ENCODE measurements at regions not wholly inside any gene's neighbourhood (a gene's known extent, or its start where the extent isn't known, plus 50 kb on each side); places are given as distances from the start of the nearest gene placed in this dataset.

DNA sequence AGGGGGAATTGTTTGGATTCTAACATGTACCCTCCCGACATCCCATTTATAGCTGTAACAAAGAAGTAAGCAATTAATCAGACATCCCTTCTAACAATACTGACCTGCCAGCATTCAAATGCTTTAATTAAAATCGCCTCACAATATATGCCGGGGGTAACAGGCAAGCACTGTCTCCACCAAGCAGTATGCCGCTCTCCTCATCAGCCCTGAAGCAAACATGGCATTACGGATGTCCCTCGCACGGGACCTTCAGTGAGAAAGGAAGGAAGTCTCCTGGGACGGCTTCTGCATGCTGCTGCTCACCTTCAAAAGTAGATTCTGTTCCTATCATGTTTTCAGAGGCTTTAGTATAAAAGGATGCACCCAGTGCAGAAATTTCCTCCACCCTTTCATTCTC, 292.7 kb upstream of the POU3F3 start:
- no peak for DNase-seq

DNA sequence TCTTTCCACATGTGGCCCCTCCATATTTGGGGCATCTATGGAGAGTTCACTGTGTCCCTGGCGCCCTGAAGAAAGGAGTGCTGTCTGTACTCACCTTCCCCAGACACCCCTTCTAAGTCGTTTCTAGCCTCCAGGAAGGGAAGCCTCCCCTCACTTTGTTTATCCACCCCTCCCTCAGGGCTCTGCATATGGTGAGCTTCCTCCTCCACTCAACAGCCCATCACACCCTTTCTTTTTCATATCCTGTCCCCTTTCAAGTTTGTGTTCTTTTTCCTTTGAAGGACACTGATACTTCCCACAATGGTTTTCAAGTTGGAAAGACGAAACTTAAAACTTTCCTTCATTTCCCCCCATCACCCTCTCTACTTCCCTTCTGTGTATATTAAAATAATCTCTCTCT, 291.4 kb upstream of the POU3F3 start:
- no peak for DNase-seq

DNA sequence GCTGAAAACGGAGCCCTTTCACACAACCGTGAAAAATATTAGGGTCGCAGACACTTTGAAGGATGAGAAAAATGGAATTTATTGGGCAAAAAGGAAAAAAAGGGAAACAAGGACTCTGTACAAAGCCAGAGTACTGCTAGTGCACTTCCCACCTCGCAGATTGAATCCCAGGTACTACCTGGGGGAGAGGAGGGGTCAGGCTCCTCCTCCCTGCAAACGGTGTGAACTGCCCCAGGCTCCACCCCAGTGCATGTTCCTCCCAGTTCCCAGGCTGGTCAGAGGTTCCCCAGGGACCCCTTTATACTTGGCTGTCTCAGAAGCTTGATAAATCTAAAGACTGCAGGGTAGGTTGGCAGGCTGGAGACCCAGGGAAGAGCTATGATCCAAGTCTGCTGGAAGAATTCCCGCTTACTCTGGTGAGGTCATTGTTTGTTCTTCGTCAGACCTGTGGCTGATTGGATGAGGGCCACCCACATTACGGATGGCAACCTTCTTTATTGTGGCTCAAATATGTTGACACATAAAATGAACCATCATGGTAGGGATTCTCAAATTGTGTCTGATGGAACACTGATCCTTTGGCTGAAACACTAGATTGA, 290.4 kb upstream of the POU3F3 start:
- DNase-seq, result no peak

DNA sequence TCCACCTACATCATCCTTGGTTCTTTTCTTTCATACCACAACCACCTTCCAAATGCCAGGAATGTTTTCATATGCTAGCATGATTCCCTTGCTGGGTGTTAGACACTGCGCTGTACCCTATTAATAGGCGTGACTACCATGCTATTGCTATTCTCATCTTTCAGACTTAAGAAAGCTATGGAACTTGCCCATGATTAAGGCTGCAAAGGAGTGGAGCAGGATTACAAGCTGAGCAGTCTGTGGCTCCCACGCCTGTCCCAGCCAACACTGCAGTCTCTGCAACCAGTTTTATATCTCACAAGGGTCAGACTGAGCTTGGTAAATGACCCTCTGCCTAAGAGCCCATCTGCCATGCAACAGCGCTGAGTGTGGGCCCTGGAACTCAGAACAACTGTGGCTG, 285.7 kb upstream of the POU3F3 start:
- no peak for DNase-seq

DNA sequence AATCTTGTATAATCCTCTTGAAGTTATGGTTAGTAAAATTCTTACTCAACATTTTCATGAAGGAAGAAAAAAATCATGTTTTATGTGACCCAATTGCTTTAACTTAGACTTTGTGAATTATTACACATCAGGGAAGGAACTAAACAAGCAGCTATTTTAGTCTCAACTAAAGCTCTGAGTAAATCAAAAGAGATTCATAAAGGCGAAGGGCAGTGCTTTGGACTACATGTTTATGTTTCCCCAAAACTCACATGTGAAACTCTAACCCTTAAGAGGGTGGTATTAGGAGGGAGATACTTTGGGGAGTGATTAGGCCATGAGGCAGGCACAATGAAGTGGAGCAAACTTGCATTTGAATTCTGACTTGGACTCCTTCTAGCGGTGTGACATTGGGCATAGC, 283.7 kb upstream of the POU3F3 start:
- no peak for DNase-seq

DNA sequence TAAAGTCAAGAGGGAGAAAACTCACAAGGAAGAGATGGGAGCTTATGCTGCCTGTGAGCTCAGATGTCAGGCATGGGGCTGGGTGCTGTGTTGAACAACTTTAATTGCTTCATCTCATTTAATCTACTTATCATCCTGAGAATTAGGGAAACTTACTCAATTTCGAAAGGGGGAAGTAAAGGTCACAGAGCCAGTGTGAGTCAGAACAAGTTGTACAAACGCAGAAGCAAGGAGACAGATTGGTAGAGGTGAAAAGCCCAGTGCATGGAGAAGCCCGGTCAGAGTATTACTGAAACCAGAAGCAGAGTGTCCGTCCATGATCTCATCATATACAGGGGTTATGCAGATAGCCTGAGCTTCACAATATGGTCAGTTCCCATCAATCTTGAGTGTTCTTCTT, 281.1 kb upstream of the POU3F3 start:
- DNase-seq, result no peak

DNA sequence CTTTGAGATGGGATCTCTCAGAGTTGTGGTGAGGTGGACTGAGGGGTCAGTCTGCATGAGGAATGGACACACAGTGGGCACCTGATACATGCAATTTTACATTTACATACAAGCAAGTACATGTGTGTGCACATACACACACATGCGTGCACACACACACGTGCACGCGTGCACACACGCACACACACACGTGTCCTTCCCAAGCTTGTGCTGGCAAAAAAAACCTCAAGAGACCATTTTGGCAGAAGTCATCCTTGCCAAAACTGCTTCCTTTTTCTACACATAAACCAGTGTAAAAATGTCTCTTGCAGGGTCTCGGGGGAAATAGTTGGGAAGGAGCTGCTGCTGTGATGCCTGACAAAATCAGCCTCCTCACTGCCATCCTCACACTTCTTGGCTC, 279.5 kb upstream of the POU3F3 start:
- DNase-seq, result no peak

DNA sequence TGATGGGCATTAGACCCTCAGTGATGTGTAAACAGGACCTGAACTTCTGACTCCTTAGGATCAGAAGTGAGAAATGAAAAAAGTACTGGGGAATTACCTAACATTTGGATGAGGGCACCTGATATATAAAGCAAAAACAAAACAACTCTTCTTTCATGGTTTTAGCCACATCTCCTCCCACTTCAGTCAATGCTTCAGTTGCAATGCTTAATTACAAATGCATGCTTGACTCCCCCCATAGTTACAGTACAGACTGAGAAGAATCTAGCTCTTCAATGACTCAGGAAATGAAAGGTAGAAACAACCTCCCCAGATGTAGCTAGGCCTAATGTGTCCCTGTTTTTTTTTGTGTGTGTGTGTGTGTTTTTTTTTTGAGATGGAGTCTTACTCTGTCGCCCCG, 276.8 kb upstream of the POU3F3 start:
- no peak for DNase-seq

DNA sequence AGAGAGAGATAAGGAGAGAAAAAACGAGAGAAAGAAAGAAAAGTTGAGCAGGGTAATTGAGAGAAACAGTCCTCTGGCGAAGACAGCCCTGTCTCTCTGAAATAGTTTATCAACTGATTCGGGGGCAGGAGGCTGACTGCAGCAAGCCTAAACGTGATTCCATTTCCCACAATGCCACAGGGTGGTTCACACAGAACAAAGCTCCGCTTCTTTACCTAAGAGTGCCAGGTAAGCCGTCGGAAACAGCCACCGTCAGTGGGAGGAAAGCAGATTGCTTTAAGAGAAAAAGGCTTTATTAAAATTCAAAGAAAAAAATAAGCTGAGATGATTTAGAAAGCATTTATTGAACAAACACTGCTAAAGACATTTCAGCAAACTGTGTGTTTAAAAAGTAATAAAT, 271.4 kb upstream of the POU3F3 start:
- no peak for DNase-seq

DNA sequence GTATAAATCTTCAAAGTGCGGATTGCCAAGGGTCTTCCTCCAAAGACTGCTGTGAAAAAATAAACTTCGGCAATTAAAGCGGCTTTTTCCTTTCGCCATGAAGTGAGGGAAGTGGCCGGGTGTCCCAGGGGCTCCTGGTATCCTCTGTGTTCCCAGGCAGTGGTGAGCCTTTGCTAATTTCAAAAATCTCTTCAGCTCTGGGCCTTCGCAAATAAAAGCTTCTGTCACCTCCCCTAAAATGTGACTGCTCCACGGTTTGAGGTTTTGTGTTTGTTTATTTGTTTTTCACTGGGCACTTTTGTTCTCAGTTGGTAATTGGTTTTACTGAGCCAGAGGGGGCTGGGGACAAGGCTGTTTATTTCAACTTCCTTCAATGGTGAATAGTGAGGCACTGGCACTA, 270.1 kb upstream of the POU3F3 start:
- DNase-seq, result no peak

DNA sequence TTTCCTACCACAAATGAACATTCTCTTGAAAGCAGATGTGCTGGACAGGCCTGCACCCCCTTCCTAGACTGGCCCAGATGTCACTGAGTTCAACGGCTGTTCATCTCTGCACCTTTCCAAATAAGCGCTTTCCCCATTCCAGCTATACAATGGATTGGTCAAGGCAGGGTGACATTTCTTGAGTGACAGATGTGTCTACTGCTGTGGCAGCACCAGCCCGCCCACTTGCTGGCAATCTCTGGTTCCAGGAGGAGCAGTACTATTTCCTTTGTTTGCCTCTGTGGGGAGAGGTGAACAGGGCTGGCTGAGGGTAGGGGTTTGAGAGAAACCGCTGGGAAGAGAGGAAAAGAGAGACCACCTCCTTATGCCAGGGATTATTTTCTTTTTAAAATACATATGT, 269.5 kb upstream of the POU3F3 start:
- no peak for DNase-seq

DNA sequence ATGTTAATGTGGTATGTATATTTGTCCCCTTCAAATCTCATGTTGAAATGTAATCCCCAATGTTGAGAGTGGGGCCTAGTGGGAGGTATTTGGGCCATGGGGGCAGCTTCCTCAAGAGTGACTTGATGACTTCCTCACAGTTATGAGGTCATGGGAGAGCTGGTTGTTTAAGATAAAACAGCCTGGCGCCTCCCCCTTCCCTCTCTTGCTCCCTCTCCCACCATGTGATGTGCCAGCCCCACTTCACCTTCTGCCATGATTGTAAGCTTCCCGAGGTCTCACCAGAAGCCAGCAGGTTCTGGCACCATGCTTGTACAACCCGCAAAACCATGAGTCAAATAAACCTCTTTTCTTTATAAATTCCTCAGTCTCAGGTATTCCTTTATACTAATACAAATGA, 258.3 kb upstream of the POU3F3 start:
- DNase-seq, result no peak

DNA sequence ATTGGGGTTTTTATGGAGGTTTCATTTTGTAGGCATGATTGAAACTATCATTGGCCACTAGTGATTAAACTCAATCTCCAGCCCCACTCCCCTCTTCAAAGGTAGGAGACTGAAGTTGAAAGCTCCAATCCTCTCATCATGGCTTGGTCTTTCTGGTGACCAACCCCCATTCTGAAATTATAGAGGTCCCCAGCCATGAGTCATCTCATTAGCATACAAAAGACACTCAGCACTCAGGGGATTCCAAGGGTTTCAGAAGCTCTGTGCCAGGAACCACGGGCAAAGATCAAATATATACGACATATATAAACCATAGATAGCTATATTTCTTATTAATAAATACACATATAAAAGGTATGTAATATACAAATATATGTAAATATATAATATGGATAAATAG, 256.0 kb upstream of the POU3F3 start:
- no peak for DNase-seq

DNA sequence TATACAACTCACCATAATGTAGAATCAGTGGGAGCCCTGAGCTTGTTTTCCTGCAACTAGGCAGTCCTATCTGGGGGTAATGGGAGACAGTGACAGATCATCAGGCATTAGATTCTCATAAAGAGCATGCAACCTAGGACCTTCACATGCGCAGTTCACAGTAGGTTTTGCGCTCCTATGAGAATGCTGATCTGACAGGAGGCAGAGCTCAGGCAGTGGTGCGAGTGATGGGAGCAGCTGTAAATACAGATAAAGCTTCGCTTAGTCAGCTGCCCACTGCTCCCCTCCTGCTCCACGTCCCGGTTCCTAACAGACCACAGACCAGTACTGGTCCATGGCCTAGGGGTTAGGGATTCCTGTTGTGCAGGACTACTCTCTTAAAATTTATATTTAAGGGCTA, 255.3 kb upstream of the POU3F3 start:
- DNase-seq, result no peak

DNA sequence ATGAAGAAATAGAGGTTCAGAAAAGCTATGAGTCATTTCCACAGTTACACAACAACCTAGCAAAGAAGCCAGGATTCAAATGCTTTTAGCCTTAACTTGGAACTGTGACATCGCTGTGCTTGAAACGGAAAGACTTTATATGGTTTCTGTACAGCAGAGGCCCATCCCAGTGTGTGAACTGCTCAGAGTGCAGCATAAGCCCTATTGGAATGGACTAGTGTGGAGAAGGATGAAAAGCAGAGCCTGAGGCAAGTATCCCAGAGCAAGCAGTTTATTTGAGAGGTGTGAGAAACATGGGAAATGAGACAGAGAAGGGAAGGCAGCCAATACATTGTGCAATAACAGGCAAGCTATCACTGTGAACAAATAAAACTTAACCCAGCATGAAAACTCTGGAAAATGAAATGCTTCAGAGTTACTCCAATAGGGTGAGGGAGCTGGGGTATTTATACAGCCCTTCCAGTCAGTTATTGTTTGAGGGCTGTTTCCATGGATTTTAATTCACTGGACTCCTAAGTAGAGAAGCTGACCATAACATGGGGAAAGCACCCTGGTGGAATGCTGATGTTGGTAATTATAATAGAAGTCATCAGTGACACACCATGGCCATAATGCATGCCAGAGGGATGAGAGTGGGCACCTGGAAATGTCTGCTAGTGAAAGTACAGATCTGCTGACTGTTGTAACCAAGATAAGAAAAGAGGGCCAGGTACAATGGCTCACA, 254.0 kb upstream of the POU3F3 start:
- no peak for DNase-seq

DNA sequence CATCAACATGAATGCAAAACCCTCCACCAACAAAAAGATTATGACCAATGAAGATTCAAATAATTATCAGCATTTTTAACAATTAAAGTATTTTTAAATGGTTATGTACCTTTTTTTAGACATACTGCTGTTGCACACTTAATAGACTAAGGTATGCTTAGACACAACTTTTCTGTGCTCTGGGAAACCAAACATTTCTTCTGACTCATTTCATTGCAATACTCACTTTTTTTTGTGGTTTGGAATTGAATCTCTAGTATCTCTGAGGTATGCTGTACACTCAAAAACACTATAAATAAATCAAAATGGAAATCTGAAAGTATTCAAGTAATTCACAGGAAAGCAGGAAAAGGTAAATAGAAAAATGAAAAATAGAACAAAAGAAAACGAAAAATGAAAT, 247.9 kb upstream of the POU3F3 start:
- DNase-seq, result no peak

DNA sequence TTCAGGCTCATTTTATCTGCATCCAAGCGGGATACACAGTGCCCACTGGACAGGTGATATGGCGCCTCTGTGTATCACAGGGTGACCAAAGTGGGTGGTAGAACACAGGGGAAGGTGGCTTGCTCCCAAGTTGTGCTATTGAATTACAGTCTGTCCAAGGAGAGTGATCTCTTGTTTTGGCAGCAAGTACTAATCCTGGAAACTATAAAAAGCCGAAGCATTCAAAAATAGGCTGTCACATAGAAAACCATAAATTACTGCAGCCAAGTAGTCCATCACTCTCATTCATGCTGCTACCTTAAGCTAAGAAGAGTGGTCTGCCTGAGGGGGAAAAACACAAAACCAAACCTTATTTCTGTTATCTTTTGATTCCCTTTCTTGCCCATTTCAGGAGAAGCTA, 237.1 kb upstream of the POU3F3 start:
- no peak for DNase-seq

DNA sequence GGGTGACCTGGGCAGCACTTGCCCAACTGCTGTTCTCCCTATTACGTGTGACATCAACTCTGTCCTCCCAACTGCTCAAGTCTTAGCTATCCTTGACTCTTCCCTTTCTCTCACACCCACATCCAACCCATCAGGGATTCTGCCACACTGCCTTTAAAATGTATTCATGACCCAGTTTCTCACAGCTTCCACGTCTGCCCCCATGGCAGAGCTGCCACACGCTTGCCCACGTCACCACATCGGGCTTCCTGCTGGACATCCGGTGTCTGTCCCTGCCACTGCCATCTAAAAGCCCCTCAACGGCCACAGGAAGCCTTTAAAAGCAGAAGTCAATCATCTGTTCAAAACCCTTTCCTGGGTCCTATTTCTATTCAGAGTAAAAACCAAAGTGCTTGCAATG, 233.1 kb upstream of the POU3F3 start:
- no peak for DNase-seq

DNA sequence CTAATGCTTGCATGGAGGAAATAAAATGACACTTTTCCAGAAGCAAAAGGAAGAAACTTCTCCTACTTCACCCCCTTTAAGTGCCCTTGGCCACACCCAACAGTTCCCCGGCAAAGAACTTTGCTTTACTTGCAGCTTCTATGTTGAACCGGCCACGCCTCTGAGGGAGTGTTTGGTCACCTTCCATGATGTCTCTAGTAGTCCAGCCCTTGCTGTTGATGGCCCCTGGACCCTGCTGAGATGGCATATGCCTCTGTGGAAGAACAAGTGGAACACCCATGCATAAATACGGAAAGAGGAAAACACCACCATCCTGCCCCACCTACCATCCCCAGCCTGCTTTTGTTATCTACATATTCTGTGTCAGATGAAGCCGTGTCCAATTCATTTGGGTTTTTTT, 218.3 kb upstream of the POU3F3 start:
- DNase-seq, result no peak

DNA sequence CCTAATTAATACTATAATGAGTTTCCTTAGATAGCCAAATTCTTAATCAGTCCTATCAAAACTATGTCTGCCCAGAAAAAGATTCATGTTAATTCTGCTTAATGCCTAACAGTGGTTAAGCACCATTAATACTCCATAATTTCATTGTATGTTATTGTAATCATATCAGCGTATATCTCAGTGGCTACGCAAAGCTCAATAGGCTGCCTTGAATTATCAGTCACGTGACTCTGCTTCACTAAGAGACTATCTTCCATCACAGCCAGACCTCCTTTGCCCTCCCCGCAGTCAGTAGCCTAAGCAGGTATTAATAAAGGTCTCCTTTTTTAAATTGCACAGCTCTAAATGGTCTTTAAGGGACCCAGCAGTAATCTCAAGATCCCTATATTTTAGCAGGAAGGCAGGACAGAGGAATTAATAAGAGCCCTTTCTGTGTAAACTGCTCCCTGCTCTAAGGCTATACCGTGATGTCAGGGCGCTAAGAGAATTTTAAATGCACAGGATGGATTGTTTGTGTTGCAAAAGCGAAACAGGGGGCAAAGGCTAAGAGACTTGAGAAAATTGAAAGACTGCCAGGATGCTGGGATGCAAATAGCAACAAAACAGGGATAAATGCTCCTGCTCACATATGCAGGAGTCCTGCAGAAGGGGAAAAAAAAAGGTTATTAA, 215.6 kb upstream of the POU3F3 start:
- no peak for DNase-seq

DNA sequence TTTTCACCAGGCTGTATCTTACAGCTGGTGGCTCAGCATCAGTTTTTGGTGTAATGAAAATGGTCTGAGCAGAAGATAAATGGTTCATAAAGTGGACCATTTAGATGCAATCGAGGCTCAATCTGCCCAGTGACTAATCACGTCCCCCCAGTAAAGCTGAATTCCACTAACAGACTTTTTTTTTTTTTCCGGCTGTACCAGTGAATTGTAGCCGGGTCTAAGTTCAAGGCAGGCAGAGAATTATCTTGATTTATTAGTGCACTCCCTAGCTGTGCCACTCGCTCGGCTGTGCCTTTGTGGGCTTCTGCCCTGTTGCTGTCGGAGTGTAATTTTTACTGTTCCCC, 215.1 kb upstream of the POU3F3 start:
- no peak for DNase-seq

DNA sequence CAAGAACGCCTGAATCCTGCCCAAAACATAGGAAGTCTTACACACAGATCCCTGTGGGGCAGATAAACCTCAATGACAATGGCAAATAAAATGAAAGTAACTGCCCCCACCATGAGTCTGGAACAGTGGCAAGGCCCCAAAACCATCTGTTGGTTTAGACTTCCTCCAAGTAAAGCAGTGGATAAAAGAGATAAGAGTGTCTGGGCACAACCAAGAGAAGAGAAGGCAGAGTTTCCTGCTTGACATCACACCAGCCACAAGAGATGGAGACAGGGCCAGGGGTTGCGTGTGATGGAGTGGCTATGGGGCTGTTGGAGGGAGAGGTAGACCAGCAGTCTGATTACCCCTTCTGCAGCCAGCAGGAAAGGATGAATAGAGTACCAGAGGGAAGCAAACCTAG, 212.1 kb upstream of the POU3F3 start:
- DNase-seq, result no peak

DNA sequence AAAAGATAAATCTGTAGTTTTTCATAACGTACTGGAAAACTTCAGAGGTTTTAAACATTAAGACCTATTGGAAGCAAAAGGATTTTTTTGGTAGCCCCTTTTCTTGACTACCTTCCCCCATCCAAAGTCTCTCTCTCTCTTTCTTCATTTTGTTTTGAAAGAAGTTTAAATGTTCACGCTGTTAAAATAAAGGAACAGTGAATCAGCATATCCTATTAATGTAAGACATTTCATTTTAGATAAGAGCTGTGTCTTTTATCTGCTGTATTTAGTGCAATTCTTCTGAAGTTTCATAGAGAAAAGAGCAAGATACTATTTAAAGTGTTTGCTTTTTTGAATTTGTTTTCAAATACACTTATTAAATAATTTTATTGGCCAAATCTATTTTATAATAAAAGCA, 205.5 kb upstream of the POU3F3 start:
- no peak for DNase-seq

DNA sequence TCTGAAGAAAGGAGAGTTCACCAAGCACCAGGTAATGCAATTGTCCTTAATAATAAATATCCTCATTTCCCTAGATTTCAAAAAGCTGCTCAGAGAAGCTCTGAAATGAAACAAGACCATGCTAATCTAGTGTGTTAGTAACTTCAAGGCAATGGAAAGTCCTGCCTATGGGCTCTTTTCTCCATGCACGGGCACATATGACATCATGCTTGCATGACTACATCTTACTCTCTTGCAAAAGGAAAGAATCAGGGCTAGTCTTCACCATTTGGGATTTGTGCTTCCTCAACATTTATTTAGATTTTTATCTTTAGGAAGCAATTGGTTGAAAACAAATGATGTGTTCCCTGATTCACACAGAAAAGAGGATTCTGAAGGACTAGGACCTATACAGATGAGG, 204.0 kb upstream of the POU3F3 start:
- no peak for DNase-seq
